ENCODE measurements at regions not wholly inside any gene's neighbourhood (a gene's known extent, or its start where the extent isn't known, plus 50 kb on each side); places are given as distances from the start of the nearest gene placed in this dataset.

GRCh38 chr5:93275376-93275775, 305.6 kb downstream of the NR2F1-AS1 start:
- TF ChIP-seq CTCF (IDR thresholded peaks at IDR 0.05; ENCODE audit: low read depth, low read length) (no peak), EZH2phosphoT487 (IDR thresholded peaks at IDR 0.05; ENCODE audit: low read depth) (no peak)

Data from OCI-LY3 (cell line).